ENCODE measurements at regions not wholly inside any gene's neighbourhood (a gene's known extent, or its start where the extent isn't known, plus 50 kb on each side); places are given as distances from the start of the nearest gene placed in this dataset.

DNA sequence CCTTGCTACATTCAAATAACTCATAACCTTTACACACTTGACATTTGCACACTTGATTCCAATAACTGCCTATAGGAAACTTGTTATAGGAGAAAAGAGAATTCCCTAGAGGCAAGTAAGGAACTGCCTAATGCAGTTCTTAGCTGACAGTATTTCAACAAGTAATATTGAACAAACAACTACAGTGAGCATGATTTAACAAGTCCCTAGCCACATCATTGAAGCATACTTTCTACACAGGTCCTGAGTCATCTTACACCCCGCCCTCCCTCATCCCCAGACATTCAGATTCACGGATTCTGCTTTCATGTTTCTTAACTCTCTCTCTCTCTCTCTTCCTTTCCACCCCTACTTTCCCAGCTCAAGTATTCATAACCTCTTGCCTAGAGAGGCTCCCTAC is 153.5 kb downstream of the LSM5 start:
- Histone ChIP-seq H3K27me3 (ENCODE audit: control insufficient read depth, insufficient read depth, low read length) (no peaks in the 10 kb centered on the region), H3K27ac (ENCODE audit: low read length) (no peak overlapping the region), H3K9ac (ENCODE audit: low read length) (no peak overlapping the region), H3K4me3 (ENCODE audit: low read length) (no peak overlapping the region), H3K36me3 (ENCODE audit: control insufficient read depth, low read depth, low read length) (no peaks in the 10 kb centered on the region), H3K9me3 (ENCODE audit: control insufficient read depth, low read depth, low read length) (no peaks in the 10 kb centered on the region), H3K4me1 (ENCODE audit: control insufficient read depth, low read depth, low read length) (no peaks in the 10 kb centered on the region)

DNA sequence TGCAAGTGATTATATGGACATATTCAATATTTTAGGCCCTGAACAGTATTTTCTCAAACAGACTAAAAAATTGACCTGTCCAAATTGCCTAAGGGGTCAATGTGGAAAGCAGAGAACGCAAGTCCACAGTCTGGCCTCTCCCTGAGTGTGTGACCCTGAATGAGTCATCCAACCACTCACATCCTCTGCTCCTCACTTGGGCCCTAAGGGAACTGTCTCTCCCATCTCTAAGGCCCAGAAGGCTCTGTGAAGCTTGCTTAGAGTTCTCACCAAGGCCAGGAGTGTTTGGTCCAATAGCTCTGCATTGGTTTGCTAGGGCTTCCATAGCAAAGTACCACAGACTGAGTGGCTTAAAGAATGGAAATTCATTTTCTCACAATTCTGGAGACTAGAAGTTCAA is 155.1 kb downstream of the LSM5 start:
- no peaks in the 10 kb centered on the region for H3K9me3 ChIP-seq (ENCODE audit: control insufficient read depth, low read depth, low read length)
- H3K27ac ChIP-seq (ENCODE audit: low read length), result no peak overlapping the region
- no peak overlapping the region for H3K4me3 ChIP-seq (ENCODE audit: low read length)

DNA sequence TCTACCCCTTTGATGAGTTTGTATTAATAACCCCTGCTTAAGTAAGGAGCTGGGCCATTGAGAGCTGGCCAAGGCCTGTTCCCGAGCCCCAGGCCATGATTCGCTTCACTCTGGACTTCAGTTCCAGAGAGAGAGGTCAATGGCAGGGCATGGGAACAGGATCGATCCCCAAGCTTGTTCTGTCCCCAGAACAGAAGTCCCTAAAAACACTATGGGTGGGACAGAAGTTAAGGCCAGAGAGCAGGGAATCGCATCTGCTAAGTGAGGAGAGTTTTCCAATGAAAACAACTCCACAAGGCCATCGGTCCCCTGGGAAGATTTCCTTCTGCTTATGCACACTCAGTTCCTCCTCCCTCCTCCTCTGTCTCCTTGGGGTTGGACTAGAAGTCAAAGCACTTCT is 159.6 kb downstream of the LSM5 start:
- no peaks in the 10 kb centered on the region for H3K9me3 ChIP-seq (ENCODE audit: control insufficient read depth, low read depth, low read length)
- no peaks in the 10 kb centered on the region for H3K4me1 ChIP-seq (ENCODE audit: control insufficient read depth, low read depth, low read length)
- no peaks in the 10 kb centered on the region for H3K27me3 ChIP-seq (ENCODE audit: control insufficient read depth, insufficient read depth, low read length)
- no peak overlapping the region for H3K4me3 ChIP-seq (ENCODE audit: low read length)
- H3K9ac ChIP-seq (ENCODE audit: low read length), result no peak overlapping the region
- no peak overlapping the region for H3K27ac ChIP-seq (ENCODE audit: low read length)
- H3K36me3 ChIP-seq (ENCODE audit: control insufficient read depth, low read depth, low read length), result no peaks in the 10 kb centered on the region

More for the DNA sequence above, 155.1 kb downstream of the LSM5 start:
- H3K27me3 ChIP-seq (ENCODE audit: control insufficient read depth, insufficient read depth, low read length), result no peaks in the 10 kb centered on the region
- H3K9ac ChIP-seq (ENCODE audit: low read length), result no peak overlapping the region
- H3K4me1 ChIP-seq (ENCODE audit: control insufficient read depth, low read depth, low read length), result no peaks in the 10 kb centered on the region
- no peaks in the 10 kb centered on the region for H3K36me3 ChIP-seq (ENCODE audit: control insufficient read depth, low read depth, low read length)

DNA sequence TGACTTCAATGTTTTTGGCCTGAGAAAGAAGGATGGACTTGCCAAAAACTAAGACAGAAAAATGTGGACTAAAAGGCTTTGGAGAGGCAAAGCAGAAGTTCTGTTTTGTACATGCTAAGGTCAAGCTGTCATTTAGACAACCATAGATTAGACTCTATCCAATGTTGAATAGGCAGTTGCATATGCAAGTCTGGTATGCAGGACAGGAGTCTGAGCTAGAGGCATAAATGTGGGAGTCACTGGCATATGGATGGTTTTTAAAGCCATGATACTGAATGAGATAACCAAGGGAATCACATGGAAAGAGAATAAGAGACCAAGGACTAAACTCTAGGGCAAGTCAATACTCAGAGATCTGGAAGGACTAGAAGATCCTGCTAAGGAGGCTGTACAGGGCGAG is 164.1 kb downstream of the LSM5 start:
- Histone ChIP-seq H3K9ac (ENCODE audit: low read length) (no peak overlapping the region), H3K27me3 (ENCODE audit: control insufficient read depth, insufficient read depth, low read length) (no peaks in the 10 kb centered on the region), H3K9me3 (ENCODE audit: control insufficient read depth, low read depth, low read length) (no peaks in the 10 kb centered on the region), H3K27ac (ENCODE audit: low read length) (no peak overlapping the region), H3K36me3 (ENCODE audit: control insufficient read depth, low read depth, low read length) (no peaks in the 10 kb centered on the region), H3K4me1 (ENCODE audit: control insufficient read depth, low read depth, low read length) (no peaks in the 10 kb centered on the region), H3K4me3 (ENCODE audit: low read length) (no peak overlapping the region)

DNA sequence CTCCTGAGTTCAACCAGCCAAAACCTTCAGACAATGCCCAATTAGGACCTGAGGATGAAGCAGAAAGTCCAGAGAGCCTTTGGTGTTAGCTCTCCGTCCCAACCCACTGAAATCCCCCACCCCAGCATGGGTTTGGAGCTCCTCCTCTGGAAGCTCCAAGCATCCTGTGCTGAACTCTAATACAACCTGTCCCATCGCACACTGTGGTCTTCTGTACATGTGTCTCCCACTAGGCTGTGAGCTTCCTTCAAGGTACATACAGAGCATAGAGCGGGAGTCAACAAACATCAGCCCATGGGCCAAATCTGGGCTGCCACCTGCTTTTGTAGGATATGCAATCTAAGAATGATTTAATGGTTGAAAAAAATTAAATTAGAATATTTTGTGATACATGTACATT is 166.5 kb downstream of the LSM5 start:
- no peaks in the 10 kb centered on the region for H3K4me1 ChIP-seq (ENCODE audit: control insufficient read depth, low read depth, low read length)

DNA sequence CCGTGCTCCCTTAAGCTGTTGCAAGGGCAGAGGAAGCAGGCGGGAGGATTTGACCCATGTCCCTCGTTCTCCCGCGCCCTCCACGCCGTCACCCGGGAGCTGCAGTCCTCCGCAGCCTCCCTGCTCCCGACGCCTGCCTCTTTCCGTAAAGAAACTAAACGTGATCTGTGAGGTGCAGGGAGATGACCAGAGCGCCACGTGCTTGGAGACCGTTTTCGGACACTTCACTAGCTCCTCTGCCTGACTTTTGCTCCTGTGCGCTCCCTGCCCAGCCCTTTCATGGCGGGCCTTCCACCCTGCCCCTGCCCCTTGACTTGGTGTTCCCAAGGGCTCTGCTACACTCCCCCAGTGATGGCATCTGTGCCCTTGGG is 171.2 kb downstream of the LSM5 start:
- Histone ChIP-seq H3K9me3 (ENCODE audit: control insufficient read depth, low read depth, low read length) (no peaks in the 10 kb centered on the region), H3K9ac (ENCODE audit: low read length) (no peak overlapping the region), H3K27me3 (ENCODE audit: control insufficient read depth, insufficient read depth, low read length) (no peaks in the 10 kb centered on the region), H3K27ac (ENCODE audit: low read length) (no peak overlapping the region), H3K4me1 (ENCODE audit: control insufficient read depth, low read depth, low read length) (no peaks in the 10 kb centered on the region), H3K4me3 (ENCODE audit: low read length) (no peak overlapping the region), H3K36me3 (ENCODE audit: control insufficient read depth, low read depth, low read length) (no peaks in the 10 kb centered on the region)

More for the DNA sequence above, 166.5 kb downstream of the LSM5 start:
- Histone ChIP-seq H3K27me3 (ENCODE audit: control insufficient read depth, insufficient read depth, low read length) (no peaks in the 10 kb centered on the region), H3K4me3 (ENCODE audit: low read length) (no peak overlapping the region), H3K9ac (ENCODE audit: low read length) (no peak overlapping the region), H3K27ac (ENCODE audit: low read length) (no peak overlapping the region), H3K36me3 (ENCODE audit: control insufficient read depth, low read depth, low read length) (no peaks in the 10 kb centered on the region), H3K9me3 (ENCODE audit: control insufficient read depth, low read depth, low read length) (no peaks in the 10 kb centered on the region)

DNA sequence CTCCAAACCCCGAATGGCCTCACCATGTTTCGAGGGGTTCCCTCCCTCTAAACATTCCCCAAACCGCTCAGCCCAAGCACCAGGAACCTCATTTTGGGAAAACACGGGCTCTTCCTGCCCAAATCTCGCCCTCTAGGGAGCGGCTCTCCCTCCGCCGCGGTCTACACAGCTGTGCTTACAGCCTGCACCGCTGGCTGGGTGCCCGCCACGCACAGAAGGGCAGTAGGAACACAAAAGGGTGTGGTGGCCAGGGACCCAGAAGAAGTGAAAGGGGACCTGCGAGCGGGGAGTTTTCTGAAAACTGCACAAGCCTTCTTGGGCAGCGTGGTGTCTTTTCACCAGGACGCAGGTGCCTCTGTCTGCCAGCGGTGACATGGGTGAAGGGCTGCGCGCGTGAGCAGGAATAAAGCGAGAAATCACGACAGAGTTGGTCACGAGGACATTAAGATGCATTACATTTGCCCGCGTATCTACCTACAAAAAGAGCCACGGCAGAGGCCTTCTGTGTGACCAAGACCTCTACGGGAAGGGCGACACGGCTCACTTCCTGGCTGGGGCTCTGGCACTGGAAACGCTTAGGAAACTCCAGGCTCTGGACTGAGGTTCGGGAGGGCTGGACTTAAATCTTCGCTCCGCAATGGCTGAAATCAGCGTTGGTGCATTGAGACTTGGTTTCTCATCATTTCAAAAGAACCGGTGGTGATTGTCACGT is 171.7 kb downstream of the LSM5 start:
- no peaks in the 10 kb centered on the region for H3K27me3 ChIP-seq (ENCODE audit: control insufficient read depth, insufficient read depth, low read length)
- H3K36me3 ChIP-seq (ENCODE audit: control insufficient read depth, low read depth, low read length), result no peaks in the 10 kb centered on the region
- H3K4me1 ChIP-seq (ENCODE audit: control insufficient read depth, low read depth, low read length), result no peaks in the 10 kb centered on the region
- no peaks in the 10 kb centered on the region for H3K9me3 ChIP-seq (ENCODE audit: control insufficient read depth, low read depth, low read length)
- no peak overlapping the region for H3K9ac ChIP-seq (ENCODE audit: low read length)
- H3K27ac ChIP-seq (ENCODE audit: low read length), result no peak overlapping the region
- no peak overlapping the region for H3K4me3 ChIP-seq (ENCODE audit: low read length)

DNA sequence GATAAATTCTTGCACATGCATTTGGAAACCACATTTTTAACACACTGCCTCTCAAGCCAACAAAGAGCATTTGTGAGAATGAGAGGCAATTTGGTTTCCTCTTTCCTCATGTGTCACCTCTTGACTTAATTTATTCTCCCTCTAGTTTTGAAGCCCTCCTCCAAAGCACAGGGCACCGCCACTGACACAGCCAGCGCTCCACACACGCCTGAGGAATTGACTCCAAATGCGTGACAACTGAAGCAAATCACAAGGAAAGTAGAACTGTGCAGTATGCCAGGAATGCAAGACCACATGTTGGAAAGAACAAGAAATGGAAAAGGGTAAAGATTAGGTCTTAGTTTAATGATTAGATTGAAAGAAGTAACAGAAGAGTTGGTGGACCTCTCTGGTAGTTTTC is 173.3 kb downstream of the LSM5 start:
- Histone ChIP-seq H3K4me3 (ENCODE audit: low read length) (no peak overlapping the region), H3K27ac (ENCODE audit: low read length) (no peak overlapping the region), H3K9me3 (ENCODE audit: control insufficient read depth, low read depth, low read length) (no peaks in the 10 kb centered on the region), H3K9ac (ENCODE audit: low read length) (no peak overlapping the region), H3K36me3 (ENCODE audit: control insufficient read depth, low read depth, low read length) (no peaks in the 10 kb centered on the region), H3K4me1 (ENCODE audit: control insufficient read depth, low read depth, low read length) (no peaks in the 10 kb centered on the region), H3K27me3 (ENCODE audit: control insufficient read depth, insufficient read depth, low read length) (no peaks in the 10 kb centered on the region)

DNA sequence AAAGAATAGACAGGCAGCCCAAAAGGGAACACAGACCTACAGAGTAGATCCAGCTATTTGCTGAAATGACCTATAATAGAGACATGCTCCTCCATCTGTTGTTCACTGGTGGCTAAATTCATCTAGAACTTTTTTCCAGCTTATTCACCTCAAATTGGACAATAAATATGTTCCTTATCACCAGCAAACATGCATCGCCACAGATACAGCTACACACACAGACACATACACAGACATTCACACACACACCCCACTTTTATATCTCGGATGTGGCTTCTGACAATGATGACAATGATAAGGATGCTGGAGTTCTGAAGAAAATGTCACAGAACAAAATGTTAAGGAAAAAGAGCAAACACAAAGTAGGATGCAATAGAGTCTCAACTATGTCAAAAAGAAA is 175.4 kb downstream of the LSM5 start:
- H3K27ac ChIP-seq (ENCODE audit: low read length), result no peak overlapping the region
- no peaks in the 10 kb centered on the region for H3K9me3 ChIP-seq (ENCODE audit: control insufficient read depth, low read depth, low read length)
- H3K36me3 ChIP-seq (ENCODE audit: control insufficient read depth, low read depth, low read length), result no peaks in the 10 kb centered on the region
- no peak overlapping the region for H3K4me3 ChIP-seq (ENCODE audit: low read length)
- H3K4me1 ChIP-seq (ENCODE audit: control insufficient read depth, low read depth, low read length), result no peaks in the 10 kb centered on the region
- H3K9ac ChIP-seq (ENCODE audit: low read length), result no peak overlapping the region
- no peaks in the 10 kb centered on the region for H3K27me3 ChIP-seq (ENCODE audit: control insufficient read depth, insufficient read depth, low read length)

DNA sequence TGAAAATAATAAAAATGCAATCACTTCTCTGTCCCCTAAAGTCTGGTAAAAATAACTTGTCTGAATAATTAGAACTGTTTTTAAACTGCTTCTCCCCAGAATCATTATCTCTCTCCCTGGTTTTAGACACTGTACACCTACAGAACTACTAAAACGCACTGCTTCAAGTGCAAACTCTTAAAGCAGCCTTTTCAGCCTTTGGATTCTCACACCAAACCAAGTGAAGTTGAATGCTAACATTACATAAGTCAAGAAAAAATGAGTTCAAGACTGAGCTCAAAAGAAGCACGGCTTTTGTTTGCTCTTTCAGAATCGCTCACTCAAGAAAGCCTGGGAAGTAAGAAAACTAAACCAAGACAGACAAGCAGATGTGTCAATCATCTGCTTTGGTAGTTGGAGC is 188.8 kb downstream of the LSM5 start:
- Histone ChIP-seq H3K9me3 (ENCODE audit: control insufficient read depth, low read depth, low read length) (no peaks in the 10 kb centered on the region), H3K4me1 (ENCODE audit: control insufficient read depth, low read depth, low read length) (no peaks in the 10 kb centered on the region), H3K27me3 (ENCODE audit: control insufficient read depth, insufficient read depth, low read length) (peaks cover 53% of the 10 kb centered on the region), H3K27ac (ENCODE audit: low read length) (no peak overlapping the region), H3K36me3 (ENCODE audit: control insufficient read depth, low read depth, low read length) (no peaks in the 10 kb centered on the region), H3K4me3 (ENCODE audit: low read length) (no peak overlapping the region), H3K9ac (ENCODE audit: low read length) (no peak overlapping the region)

DNA sequence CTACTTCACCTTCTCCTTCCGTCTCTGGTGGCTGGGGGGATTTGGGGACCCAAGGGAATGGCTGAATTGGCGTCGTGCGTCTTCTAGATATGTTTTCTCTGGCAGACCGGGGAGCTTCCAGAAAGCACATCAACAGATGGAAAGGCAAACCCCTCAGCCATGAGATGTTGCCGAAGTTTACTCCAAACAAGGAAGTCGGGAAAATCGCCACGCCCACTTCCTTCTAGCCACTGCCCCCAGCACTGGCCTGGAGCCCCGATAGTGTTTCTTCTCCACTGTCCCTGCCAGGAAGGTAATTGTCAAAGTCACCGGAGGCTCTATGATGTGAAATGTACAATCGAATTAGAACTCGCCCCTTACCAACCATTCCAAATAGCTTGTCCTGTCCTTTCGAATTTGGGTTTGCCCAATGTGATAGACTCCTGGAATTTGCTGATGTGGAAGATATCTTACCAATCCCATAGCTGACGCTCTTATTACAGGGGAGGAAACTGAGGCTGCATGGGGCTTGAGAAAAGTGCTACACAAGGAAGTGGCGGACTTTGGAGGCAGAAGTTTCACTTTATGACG is 191.0 kb downstream of the LSM5 start:
- Histone ChIP-seq H3K4me3 (ENCODE audit: low read length) (peak overlapping the region; percentile 73), H3K4me1 (ENCODE audit: control insufficient read depth, low read depth, low read length) (peaks cover 8% of the 10 kb centered on the region), H3K27me3 (ENCODE audit: control insufficient read depth, insufficient read depth, low read length) (peaks cover 57% of the 10 kb centered on the region), H3K9ac (ENCODE audit: low read length) (no peak overlapping the region), H3K9me3 (ENCODE audit: control insufficient read depth, low read depth, low read length) (no peaks in the 10 kb centered on the region), H3K27ac (ENCODE audit: low read length) (no peak overlapping the region), H3K36me3 (ENCODE audit: control insufficient read depth, low read depth, low read length) (no peaks in the 10 kb centered on the region)

DNA sequence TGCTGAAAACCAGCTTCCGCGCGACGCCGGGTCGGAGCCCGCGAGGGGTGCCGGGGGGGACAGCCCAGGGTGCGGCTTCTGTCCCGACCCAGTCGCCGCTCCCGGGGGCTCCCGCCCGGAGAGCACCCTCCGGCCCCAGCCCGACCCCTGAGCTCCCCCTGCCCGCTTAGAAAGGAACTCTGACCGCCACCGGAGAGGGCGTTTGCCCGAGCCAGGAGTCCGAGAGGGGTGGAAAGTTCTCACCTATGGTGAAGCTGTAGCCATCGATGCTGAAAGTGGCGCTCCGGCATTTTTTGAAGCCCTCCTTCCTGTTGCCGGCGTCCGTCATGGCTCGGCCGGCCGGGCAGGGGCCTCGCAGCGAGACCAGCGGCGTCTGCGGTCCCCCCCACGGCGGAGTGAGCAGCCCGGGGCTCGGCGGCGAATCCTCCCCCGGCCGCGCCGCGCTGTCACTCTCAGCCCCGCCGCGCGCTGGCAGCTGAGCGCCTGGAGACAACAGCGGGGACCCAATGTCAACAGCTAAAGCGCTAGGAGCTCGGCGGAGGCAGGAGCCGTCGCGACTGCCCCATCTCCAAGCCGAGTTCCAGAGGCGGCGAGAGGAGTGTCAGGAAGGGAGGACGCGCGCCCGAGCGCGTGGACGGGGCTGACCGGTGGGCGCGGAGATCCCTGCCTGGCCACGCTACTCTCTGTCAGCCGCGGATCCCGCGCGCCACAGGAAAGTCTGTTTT is 191.6 kb downstream of the LSM5 start:
- Histone ChIP-seq H3K9me3 (ENCODE audit: control insufficient read depth, low read depth, low read length) (no peaks in the 10 kb centered on the region), H3K4me3 (ENCODE audit: low read length) (peak overlapping the region; percentile 73), H3K9ac (ENCODE audit: low read length) (no peak overlapping the region), H3K27me3 (ENCODE audit: control insufficient read depth, insufficient read depth, low read length) (peaks cover 57% of the 10 kb centered on the region), H3K4me1 (ENCODE audit: control insufficient read depth, low read depth, low read length) (peaks cover 14% of the 10 kb centered on the region), H3K36me3 (ENCODE audit: control insufficient read depth, low read depth, low read length) (no peaks in the 10 kb centered on the region), H3K27ac (ENCODE audit: low read length) (no peak overlapping the region)
